ENCODE measurements at regions not wholly inside any gene's neighbourhood (a gene's known extent, or its start where the extent isn't known, plus 50 kb on each side); places are given as distances from the start of the nearest gene placed in this dataset.
"Not testable (repeated sequence)": the region's sequence is repeated elsewhere in the genome, so short reads cannot be mapped to it uniquely, and the experiment has no call there.

DNA sequence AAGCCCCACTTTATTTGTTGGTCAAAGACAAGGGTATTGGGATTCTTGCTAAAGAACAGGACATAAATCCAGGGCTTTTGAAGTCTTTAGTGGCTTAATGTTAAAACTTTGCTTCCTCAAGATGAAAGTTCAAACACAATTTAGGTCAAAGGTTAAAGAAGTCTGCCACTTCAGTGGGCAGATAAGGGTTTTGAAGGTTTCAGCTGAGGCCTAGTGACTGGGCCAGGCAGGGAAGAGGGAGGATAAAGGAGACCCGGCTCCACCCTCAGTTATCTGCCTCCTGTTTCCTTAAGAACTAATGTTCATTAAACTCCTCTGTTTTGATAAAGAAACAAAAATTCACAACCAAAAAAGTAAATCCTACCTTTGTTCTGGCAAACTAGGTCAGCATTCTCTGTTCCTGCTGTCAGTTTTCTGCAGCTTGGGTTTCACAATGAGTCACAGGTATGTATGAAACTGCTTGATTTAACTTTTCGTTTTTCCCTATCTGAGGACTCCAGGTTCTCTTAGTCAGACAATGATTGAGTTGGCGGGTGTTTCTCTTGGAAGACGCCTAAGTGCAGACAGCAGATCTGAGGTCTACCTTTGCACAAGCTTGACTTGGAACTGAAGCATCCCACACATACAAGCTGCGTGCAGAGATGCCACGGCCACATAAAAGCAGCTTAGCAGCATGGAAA lies 208.3 kb downstream of the EXOC5 start:
- no peak for DNase-seq

DNA sequence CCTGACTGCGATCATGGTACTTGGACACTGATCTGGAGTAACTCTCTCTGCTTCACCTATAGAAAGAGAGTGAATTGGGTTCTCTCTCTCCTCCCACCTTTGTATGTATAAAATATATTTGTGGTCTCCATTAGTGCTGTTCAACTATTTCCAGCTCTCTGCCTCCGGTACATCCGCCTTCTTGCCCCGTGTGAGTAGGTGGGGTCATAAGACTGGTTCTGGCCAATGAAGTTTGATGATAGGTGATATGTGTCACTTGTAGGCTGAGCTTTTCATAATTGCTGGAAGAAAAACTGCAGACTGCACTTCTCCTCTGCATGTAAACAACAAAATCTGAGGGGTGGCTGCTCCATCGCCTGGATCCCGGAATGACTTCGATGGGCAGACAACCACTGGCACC lies 210.4 kb downstream of the EXOC5 start:
- DNase-seq = no peak

DNA sequence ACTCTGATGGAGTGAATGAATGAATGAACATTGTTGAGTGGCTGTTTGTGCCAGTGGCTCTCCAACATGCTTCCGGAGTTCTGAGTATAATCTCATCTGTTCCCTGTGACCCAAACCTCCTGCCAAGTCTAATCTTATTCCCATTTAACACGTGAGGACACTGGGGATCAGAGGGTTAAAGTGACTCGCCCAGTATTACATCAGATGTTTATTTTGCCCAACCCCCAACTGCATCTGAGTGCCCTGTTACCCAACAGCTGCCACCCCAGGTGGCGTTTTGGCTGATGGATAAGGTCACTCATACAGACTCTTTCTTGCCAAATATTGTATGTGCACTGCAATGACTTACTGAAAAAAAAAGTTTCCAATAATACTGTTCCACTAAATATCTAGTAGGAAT lies 210.9 kb downstream of the EXOC5 start:
- DNase-seq = peak; percentile 13

DNA sequence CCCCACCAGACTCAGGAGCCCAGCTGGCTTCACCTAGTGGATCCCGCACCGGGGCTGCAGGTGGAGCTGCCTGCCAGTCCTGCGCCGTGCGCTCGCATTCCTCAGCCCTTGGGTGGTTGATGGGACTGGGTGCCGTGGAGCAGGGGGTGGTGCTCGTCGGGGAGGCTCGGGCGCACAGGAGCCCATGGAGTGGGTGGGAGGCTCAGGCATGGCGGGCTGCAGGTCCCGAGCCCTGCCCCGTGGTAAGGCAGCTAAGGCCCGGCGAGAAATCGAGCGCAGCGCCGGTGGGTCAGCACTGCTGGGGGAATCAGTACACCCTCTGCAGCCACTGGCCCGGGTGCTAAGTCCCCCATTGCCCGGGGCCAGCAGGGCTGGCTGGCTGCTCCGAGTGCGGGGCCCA lies 212.2 kb downstream of the EXOC5 start:
- DNase-seq = not testable (repeated sequence)

DNA sequence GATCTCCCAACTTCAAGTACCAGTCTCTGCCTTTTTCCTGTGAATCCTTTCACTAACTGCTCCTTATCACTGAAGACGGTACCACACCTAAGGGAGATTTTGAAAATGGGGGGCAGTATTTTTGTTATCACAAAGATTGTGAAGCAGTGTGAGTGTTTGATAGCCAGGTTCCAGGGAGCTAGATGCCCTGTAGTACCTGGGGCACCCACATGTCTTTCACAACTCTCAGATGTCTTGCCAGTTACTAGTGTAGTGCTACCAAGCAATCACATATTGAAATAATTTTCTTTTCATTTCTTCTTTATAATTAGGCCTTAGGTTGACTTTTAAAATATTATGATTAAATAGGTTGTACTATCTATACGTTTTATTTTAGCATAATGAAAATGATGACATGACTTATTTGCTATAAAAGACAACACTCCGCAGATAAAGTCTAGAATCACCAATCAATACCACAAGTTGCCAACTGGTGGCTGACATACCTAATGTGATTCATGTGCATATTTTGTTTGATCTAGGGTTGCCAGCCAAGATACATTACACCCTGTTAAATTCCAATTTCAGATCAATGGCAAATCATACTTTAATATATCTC lies 215.9 kb downstream of the EXOC5 start:
- DNase-seq = no peak

DNA sequence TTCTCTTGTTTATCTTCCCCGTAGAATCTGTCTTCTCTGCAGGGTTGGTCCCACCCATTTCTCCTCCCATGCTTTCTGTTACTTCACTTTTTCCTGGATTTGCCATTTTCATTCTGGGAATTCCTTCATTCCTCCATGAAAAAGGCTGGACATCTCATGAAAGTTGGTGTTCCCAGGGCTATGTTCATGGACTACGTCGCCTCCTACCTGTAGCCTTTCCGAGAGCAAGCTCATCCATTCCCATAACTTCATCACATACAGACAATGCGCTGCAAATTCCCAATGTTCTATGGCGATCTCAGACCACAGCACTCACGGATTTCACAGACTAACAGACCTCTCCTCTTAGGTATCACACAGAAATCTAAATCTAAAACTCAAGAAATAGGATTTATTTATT lies 217.1 kb downstream of the EXOC5 start:
- DNase-seq = no peak

DNA sequence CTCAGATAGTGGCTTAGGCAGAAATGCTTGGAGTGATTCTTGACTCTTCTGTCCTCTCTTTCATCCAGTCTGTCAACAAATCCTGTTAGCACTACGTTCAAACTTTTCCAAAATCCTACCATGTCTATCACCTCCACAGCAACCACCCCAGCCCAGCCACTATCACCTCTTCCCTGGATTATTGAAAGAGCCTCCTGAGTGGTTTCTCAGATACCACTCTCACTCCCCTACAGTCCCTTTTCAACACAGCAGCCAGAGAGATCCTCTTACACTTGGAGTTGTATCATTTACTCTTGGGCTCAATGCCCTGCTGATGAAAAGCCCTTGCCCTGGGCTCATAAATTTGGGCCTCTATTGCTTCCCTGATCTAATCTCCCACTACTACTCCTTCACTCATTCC lies 218.9 kb downstream of the EXOC5 start:
- DNase-seq = no peak

DNA sequence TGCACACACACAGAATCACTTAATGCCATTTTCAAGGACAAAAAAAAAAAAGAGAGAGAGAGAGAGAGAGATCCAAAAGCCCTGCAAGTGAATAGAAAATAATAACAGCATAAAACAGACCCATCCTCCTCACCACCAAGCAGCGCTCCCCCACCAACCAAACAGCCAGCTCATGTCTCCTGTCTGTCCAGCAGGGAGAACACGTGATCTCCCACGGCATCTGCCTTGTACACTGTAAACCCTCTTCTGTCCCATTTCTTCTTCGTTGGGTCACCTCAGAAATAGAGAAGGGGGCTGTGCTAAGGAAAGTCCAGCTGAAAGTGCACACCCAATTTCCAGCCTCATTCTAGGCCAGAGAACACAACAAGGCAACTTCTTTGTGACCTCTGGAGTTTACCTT lies 222.5 kb downstream of the EXOC5 start:
- DNase-seq = no peak

DNA sequence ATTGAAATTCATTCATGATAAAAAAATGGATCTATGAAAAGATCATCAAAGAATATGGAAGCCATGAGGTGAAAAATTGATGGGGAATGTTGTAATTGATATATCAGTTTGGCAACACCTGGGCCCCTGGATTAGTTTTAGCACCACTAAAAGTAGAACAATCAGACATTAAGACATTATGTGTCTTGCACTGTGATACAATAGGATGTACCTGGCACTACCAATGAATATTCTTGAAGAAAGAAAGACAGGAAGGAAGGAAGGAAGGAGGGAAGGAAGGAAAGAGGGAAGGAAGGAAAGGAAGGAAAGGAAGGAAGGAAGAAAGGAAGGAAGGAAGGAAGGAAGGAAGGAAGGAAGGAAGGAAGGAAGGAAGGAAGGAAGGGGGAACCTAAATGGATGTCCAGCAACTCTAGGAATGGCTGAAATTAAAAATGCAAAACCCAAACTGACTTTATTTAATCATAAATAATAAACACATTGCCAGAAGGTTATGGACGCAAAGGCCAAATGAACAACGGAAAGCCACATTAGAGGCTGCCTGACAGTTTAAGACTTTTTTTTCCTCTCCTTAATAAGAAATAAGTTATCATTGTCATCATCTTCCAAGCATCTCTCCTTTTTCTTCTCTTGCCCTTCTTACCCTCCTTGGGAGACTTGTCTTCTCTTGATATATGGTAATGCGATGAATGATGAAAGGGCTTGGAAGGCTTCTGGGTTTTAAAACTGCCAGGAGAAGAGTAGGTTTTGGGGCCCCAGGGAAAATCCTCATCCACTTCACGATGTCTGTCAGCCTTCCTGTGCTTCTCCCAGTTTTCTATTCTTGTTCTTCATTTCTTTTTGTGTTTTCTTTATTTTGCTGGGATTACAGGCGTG lies 224.4 kb downstream of the EXOC5 start:
- DNase-seq = not testable (repeated sequence)

DNA sequence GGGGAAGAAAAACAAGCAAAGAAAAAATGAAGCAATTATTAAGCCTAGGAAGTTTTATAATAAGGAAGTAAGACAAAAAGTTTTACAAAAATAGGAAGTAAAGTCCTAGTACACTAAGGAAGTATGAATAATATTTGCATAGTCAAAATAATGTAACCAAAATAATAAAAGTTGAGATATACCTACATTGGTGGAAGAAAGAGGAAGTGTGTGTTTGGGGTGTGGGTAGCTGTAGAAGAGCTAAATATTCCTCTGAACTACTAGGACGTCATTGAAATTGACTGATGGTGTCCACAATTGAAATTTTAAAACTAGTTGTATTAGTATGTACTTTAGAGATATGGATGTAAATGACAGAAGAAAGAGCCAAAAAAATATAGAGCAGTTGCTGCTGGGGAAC lies 228.4 kb upstream of the OTX2 start:
- no peak for DNase-seq

DNA sequence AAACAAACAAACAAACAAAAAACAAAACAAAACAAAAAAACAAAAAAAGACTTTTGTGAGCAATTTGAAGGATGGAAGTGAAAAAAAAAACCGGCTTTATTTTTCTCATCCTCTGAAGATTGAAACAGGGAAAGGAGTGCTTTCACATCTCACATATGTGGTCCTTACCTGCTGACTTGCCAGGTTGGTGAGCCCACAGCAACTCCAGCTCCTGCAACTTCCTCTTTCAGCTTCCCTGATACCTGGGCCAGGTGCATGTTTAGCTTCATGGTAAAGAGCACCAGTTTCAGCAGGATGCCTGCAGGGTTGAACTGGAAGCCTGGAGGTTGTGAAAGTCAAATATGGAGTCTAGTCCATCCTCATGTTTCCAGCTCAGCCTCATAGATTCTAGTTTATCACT lies 221.2 kb upstream of the OTX2 start:
- DNase-seq = no peak

DNA sequence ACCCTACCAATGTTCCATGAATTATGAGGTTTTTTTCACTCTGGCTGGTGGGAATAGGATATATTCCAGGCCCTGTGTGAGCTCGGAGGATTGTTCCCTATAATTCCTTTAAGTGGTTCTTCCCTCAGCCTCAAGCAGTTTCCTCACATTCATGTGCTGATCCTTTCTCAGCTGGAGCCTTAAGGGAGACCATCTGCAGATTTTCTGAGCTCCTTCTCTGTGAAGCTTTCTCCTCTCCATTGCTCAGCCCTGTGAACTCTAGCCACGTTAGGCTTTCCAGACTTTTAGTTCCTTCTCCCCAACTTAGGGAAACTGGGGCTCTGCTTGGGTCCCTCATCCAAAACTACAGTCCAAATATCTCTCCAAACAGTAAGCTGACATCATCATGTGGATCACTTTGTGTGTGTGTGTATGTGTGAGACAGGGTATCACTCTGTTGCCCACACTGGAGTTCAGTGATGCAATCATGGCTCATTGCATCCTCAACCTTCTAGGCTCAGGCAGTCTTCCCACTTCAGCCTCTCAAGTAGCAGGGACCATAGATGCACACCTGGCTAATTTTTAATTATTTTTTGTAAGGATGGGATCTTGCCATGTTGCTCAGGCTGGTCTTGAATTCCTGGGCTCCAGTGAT lies 219.5 kb upstream of the OTX2 start:
- DNase-seq = no peak

DNA sequence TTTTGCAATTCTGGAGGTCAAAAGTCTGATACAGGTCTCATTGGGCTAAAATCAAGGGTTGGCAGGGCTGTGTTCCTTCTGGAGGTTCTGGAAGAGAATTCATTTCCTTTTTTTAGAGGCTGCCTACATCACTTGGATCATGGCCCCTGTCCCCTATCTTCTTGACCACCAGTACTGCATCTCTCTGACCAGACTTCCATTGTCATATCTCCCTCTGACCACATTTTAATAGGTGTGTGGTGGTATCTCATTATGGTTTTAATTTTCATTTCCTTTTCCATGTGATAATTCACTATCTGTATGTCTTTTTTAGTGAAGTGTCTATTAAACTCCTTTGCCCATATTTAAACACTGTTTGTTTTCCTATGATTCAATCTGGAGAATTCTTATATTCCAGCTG lies 215.2 kb upstream of the OTX2 start:
- DNase-seq = no peak

DNA sequence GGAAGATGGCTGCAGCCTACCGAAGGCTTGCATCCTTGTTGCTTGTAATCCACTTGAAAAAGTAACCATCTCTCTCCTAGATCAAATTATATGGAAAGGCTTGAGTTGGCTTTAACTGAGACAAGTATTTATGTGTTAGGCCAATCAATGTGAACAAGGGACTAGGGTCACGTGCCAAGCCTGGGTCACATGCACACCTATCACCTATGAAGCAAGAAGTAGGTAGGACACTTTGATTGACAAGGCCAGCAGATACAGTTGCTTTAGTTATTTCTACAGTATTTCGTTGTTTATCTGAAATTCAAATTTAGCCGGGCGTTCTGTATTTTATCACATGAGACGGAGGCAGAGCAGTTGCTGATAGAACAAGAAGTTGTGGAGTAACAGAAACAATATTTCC lies 212.3 kb upstream of the OTX2 start:
- DNase-seq = no peak

DNA sequence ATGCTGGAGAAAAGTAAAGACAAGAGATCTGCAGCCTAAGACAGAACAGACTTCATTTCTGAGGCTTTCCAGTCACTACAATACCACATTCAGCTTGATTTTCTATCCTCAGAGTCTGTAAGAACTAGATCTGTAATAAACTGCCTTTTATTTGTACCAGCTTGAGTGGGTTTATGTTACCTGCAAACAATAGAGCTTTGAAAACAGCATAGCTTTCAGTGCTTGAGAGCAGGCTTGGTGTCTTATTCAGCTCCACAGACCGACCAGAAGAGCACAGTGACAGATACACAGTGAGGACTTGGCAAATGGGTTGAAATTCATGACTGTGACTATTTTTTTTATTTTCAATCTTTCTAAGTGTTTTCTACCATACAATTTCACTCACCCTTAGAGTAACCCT lies 207.8 kb upstream of the OTX2 start:
- DNase-seq = no peak

DNA sequence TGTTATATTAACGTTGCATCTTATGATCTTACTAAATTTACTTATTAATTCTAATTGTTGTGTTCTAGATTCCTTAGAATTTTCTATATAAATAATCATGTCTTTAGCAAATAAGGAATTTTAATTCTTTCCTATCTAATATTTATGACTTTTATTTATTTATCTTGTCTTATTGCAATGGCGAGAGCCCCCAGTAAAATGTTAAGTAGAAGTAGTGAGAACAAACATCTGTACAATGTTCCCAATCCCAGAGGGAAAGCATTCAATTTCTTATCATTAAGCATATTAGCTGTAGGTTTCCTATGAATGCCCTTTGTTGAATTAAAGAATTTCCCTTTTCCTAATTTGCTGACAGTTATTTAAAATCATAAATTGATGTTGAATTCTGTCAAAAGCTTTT lies 203.7 kb upstream of the OTX2 start:
- no peak for DNase-seq

DNA sequence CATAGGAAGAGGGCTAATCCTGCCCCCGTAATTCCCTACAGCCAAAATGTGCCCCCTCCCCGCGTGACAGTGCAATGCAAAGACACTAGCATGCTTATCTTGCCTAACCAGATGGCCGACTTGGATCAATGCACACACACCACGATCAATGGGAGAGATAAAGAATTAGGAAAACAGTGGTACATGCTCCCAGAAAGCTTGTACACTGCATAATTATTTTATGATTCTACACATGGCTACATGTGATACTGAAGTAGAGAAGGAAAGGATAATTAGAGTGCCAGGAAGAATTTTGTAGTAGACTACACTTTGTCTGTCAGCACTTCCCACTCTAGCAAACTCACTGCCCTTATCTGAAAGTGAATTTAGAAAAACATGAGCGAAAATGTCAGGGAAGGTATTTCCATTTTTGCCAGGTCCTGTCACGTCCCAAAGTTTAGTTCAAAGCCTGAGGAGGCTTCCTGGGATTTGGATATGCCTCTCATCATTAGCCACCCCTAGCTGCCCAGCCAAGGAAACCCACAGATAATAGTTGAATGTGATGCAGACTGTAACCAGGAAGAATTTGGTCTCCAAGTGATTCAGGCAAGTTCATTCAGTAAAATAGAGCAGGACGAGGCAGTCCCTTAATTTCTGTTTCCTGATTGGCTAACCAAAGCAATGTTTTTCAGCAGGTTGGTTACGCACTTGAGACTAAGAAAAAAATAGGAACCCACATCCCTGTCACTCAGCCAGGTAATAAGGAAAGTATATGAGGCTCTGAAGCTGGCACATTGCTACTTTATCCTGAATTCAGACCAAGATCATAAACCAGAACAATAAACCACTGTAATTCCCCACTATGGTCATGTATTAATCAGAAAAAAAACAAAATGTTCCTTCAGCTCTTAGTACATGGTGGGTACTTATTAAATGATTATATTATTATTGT lies 199.6 kb upstream of the OTX2 start:
- DNase-seq = no peak

DNA sequence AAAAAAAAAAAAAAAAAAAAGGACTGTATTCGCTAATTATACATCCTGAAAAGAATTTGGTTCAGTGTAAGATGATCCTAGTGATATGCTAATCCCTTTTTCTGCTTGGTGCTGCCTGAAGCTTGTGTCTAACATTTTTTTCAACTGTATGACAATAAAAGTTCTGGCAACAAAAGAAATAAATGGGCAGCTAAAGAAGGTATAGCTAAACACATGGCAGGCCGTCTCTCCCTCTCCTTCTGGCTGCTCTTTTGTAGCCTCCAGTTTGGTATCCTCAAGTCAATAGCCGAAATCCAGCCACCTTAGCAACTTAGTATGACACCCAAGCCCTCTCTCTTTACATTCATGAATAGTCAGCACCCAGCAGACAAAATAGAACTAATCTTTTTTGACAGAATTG lies 198.3 kb upstream of the OTX2 start:
- no peak for DNase-seq

DNA sequence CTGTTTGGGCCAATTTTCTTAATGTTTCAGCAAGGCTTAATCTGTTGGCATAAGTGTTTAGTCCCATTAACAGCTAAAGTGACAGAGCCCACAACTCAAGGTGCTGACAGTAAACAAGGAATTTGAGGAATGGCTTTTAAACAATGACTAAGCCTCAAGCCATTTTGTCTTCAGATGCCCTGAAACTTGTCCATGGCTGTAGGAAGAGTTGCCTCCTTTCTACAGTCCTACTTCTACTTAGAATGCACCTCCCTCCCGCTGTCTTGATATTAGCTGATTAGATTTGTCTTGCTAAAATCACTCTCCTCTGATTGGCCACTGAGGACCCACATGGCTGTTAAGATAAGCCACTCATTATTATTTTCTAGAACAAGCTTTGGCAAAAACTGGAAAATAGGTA lies 188.4 kb upstream of the OTX2 start:
- DNase-seq = no peak

DNA sequence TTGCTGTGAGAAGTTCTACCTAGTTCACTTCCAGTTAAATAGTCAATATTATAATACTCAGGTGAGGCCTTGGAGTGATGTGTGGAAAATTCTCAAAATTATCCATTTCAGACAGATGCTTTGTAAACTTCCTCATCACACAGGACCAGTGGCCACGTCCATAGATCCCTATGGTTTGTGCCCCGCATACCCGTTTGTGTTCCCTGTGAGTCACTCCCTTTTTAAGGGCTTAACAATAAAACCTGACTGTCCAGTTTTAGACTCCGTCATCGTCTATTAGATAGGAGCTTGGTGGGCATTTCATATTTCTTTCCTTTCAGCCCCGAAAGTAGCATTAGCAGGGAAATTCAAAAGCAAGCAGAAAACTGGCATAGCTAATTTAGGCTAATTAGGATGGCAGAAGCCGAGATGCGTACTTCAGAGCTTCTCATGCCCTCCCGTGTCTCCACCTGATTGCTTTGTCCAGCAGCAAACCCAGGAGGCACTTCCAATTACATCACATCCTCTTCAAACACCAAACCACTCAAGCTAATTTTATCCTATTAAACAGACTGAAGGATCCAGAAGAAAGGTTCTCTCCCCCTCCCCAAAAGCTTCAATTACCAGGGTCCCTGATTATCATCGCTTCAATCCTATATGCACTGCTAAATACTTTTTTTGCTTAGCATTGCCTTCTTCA lies 186.6 kb upstream of the OTX2 start:
- no peak for DNase-seq

DNA sequence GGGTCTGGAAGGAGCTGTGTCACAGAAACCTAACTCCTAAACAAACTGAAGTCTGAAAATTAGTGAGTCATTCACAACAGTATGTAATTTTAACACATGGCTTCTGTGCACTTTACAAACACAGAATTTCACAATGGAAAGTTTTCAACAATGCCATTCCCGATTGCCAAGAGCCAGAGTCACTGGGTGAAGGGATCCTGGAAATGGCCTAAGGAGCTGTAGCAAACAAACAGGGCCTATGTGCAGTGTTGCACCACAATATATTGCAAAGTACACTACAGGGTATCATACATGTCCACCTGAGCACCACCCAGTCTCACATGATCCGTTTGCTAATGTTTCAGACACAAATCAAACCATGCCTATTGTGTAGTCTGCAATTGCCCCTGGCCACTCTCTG lies 184.7 kb upstream of the OTX2 start:
- DNase-seq = no peak

DNA sequence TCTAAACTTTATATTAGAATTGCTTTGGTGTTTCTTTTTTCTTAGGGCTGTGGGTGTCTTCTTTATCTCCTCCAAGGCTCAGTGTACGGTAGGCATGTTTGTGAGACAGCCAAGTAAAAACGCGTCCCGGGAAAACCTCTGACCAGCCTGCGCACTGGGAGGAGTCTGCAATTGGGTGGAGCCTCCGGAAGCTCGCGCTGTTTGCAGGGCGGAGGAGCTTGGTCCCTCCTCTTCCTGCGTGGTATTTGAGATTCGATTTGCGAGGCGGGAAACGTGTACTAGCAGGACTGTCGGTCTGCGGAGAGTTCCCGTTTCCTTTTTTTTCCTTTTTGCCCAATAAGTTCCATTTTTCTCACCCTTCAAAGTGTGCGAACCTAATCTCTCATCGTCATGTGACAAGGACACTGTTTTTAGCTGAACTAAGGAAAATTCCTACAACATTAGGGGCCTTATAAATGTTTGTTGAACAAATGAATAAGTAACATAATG lies 182.1 kb upstream of the OTX2 start:
- DNase-seq = no peak

Measured in COR-L47 (cell line).